ENCODE measurements at regions not wholly inside any gene's neighbourhood (a gene's known extent, or its start where the extent isn't known, plus 50 kb on each side); places are given as distances from the start of the nearest gene placed in this dataset.

GRCh38 chr15:70311821-70312220 is 214.1 kb upstream of the TLE3 start:
- no peak overlapping the region for H2AFZ ChIP-seq (ENCODE audit: control insufficient read depth, low read depth, low read length)
- 7% methylated on average over 1 of the region's 1 CpG for WGBS (ENCODE audit: insufficient coverage, insufficient replicate concordance, low lambda C conversion rate, missing lambda C conversion rate)
- DNase-seq (ENCODE audit: low read depth, low spot score) (no peak), FAIRE-seq (peak; percentile 13), ATAC-seq (no peak)
- no peak for TF ChIP-seq NBN (IDR thresholded peaks at IDR 0.05)
- TF ChIP-seq BRCA1 (IDR thresholded peaks at IDR 0.05; ENCODE audit: low read depth, low read length) = no peak
- TF ChIP-seq CEBPB (IDR thresholded peaks at IDR 0.05; ENCODE audit: borderline replicate concordance in 1 of 2, low read depth in 2 of 2, low read length in 2 of 2) = no peak
- TF ChIP-seq YY1 (IDR thresholded peaks at IDR 0.05; ENCODE audit: low read depth, low read length) = no peak
- no peak for TF ChIP-seq ZNF622 (IDR thresholded peaks at IDR 0.05)
- no peak for TF ChIP-seq RAD21 (IDR thresholded peaks at IDR 0.05; ENCODE audit: insufficient read depth, low read depth, low read length)
- no peak overlapping the region for H3K4me3 ChIP-seq
- no peaks in the 10 kb centered on the region for H4K20me1 ChIP-seq (ENCODE audit: control insufficient read depth, insufficient read depth)
- H3K27ac ChIP-seq (ENCODE audit: control insufficient read depth, insufficient read depth) = no peak overlapping the region
- ChIA-PET POLR2A (no interaction called here), CTCF (no interaction called here), SMC1A (ENCODE audit: uncharacterized antibody, unreplicated experiment) (no interaction called here), RAD21 (ENCODE audit: unreplicated experiment) (no interaction called here)
- H3K79me2 ChIP-seq (ENCODE audit: control insufficient read depth, insufficient read depth, low read length) = no peaks in the 10 kb centered on the region
- no peaks in the 10 kb centered on the region; a peak in 3 of 4 replicates for H3K27me3 ChIP-seq (replicated peaks in 1 of 2; ENCODE audit: control insufficient read depth in 2 of 2, insufficient read depth in 2 of 2, low read length in 1 of 2)
- H3K4me2 ChIP-seq (ENCODE audit: control insufficient read depth, insufficient read depth) = no peak overlapping the region
- in situ Hi-C loops (cut with MboI) = no loop called here
- no peak overlapping the region for H3K9ac ChIP-seq (ENCODE audit: control insufficient read depth, insufficient read depth, low read length)
- H3K9me3 ChIP-seq (replicated peaks; ENCODE audit: control insufficient read depth, insufficient read depth, low read length) = no peaks in the 10 kb centered on the region
- BruUV-seq (replicated peaks) = no TSS peak
- peaks cover 6% of the 10 kb centered on the region for H3K4me1 ChIP-seq (ENCODE audit: control insufficient read depth, insufficient read depth, low read length)
- no peaks in the 10 kb centered on the region for H3K36me3 ChIP-seq (ENCODE audit: control insufficient read depth in 2 of 2, insufficient read depth in 2 of 2, low read length in 1 of 2)
- intact Hi-C loops (cut with micrococcal nuclease; ENCODE audit: unreplicated experiment) = no loop called here

GRCh38 chr15:70309716-70310115 is 212.0 kb upstream of the TLE3 start:
- intact Hi-C loops (cut with micrococcal nuclease; ENCODE audit: unreplicated experiment) (no loop called here), in situ Hi-C loops (cut with MboI) (no loop called here)
- POLR2A ChIA-PET = no interaction called here
- RAD21 ChIA-PET (ENCODE audit: unreplicated experiment) = no interaction called here
- Histone ChIP-seq H2AFZ (ENCODE audit: control insufficient read depth, low read depth, low read length) (no peak overlapping the region), H3K4me1 (ENCODE audit: control insufficient read depth, insufficient read depth, low read length) (peaks cover 6% of the 10 kb centered on the region), H3K36me3 (ENCODE audit: control insufficient read depth in 2 of 2, insufficient read depth in 2 of 2, low read length in 1 of 2) (no peaks in the 10 kb centered on the region), H3K9ac (ENCODE audit: control insufficient read depth, insufficient read depth, low read length) (no peak overlapping the region), H3K27ac (ENCODE audit: control insufficient read depth, insufficient read depth) (no peak overlapping the region), H3K4me3 (no peak overlapping the region), H3K79me2 (ENCODE audit: control insufficient read depth, insufficient read depth, low read length) (no peaks in the 10 kb centered on the region), H3K4me2 (ENCODE audit: control insufficient read depth, insufficient read depth) (no peak overlapping the region), H3K9me3 (replicated peaks; ENCODE audit: control insufficient read depth, insufficient read depth, low read length) (no peaks in the 10 kb centered on the region; the same call in 2 of the 3 replicates), H3K27me3 (replicated peaks in 1 of 2; ENCODE audit: control insufficient read depth in 2 of 2, insufficient read depth in 2 of 2, low read length in 1 of 2) (no peaks in the 10 kb centered on the region; a peak in 3 of 4 replicates), H4K20me1 (ENCODE audit: control insufficient read depth, insufficient read depth) (no peaks in the 10 kb centered on the region)
- no peak for FAIRE-seq
- no TSS peak for BruUV-seq (replicated peaks)
- WGBS (ENCODE audit: insufficient coverage, insufficient replicate concordance, low lambda C conversion rate, missing lambda C conversion rate) = 38% methylated on average over 4 of the region's 4 CpGs
- DNase-seq (ENCODE audit: low read depth, low spot score) = no peak
- CTCF ChIA-PET = no interaction called here
- SMC1A ChIA-PET (ENCODE audit: uncharacterized antibody, unreplicated experiment) = no interaction called here
- ATAC-seq = no peak
- TF ChIP-seq YBX1 (IDR thresholded peaks at IDR 0.05) (no peak), MYB (IDR thresholded peaks at IDR 0.05; ENCODE audit: borderline replicate concordance, low read depth, low read length) (no peak), NR2C2 (IDR thresholded peaks at IDR 0.05; ENCODE audit: borderline replicate concordance, control insufficient read depth, insufficient read length, low read depth) (no peak), EED (IDR thresholded peaks at IDR 0.05; ENCODE audit: low read depth) (no peak), SRF (IDR thresholded peaks at IDR 0.05; ENCODE audit: low read depth in 2 of 2, low read length in 2 of 2) (no peak), PBX3 (IDR thresholded peaks at IDR 0.05; ENCODE audit: insufficient replicate concordance, low read depth, low read length) (no peak), USF2 (IDR thresholded peaks at IDR 0.05; ENCODE audit: borderline replicate concordance, low read depth, low read length) (no peak), SP1 (IDR thresholded peaks at IDR 0.05; ENCODE audit: low read depth, low read length) (no peak), POLR2AphosphoS5 (IDR thresholded peaks at IDR 0.05; ENCODE audit: low read length) (no peak), RAD21 (IDR thresholded peaks at IDR 0.05; ENCODE audit: insufficient read depth, low read depth, low read length) (no peak), MAX (IDR thresholded peaks at IDR 0.05; ENCODE audit: low read depth, low read length) (no peak), ATF3 (IDR thresholded peaks at IDR 0.05; ENCODE audit: borderline replicate concordance, extremely low read depth, low read depth, low read length) (no peak)
